HEK293 (cell line): ENCODE measurements at regions not wholly inside any gene's neighbourhood (a gene's known extent, or its start where the extent isn't known, plus 50 kb on each side); places are given as distances from the start of the nearest gene placed in this dataset.
"Not testable (repeated sequence)": the region's sequence is repeated elsewhere in the genome, so short reads cannot be mapped to it uniquely, and the experiment has no call there.

ENCODE experiments used
- CTCF ChIA-PET: fragments of 350-600 bp; formaldehyde crosslinking; extraction: SDS; loops from one replicate; lab custom pipeline; 2021; ENCODE audit warnings: antibody characterized with exemption; lab: Yijun Ruan, JAX
- POLR2A ChIA-PET: fragments of 300-600 bp; formaldehyde crosslinking; extraction: SDS; loops from one replicate; lab custom pipeline; 2020; ENCODE audit warnings: antibody characterized with exemption, inconsistent platforms; lab: Yijun Ruan, JAX
- H3K27ac ChIP-seq: fragments of 200-500 bp; sonication (Bioruptor generic); 2 replicates; pipeline ENCODE4 v1.5.1; 2014; ENCODE audit warnings: low read depth, low read length, control low read depth, inconsistent platforms; ENCODE audit errors: extremely low read depth
- H3K36me3 ChIP-seq, 2 experiments: fragments of 200-500 bp in 1 of 2; sonication (Bioruptor generic) in 1 of 2; 1 replicate in 1 of 2; 2 replicates in 1 of 2; pipeline ENCODE4 v1.5.1; 2014 to 2017; ENCODE audit warnings: inconsistent platforms in 2 of 2, low read length in 2 of 2; ENCODE audit not compliant: control insufficient read depth in 2 of 2, insufficient read depth in 1 of 2
- H3K4me1 ChIP-seq: fragments of 200-500 bp; sonication (Bioruptor generic); 2 replicates; pipeline ENCODE4 v1.5.1; 2014; ENCODE audit warnings: mild to moderate bottlenecking, low read length, inconsistent platforms; ENCODE audit not compliant: control insufficient read depth, insufficient read depth
- H3K4me3 ChIP-seq: 2 replicates; pipeline ENCODE4 v1.5.1; 2011; ENCODE audit warnings: low read depth, mild to moderate bottlenecking, control low read depth, low read length, moderate library complexity
- H3K9me3 ChIP-seq: fragments of 200-500 bp; sonication (Bioruptor generic); 2 replicates; pipeline ENCODE4 v1.5.1; 2014; ENCODE audit warnings: low read depth, low read length, inconsistent platforms; ENCODE audit not compliant: control insufficient read depth, insufficient read depth
- HOXC10 ChIP-seq: sonication (generic); formaldehyde crosslinking; IDR thresholded peaks from 2 replicates; pipeline ENCODE4 v1.8.1; 2023; ENCODE audit warnings: mild to moderate bottlenecking, missing genetic modification reagents
- HOXD13 ChIP-seq: sonication (generic); formaldehyde crosslinking; IDR thresholded peaks from 2 replicates; pipeline ENCODE4 v1.8.0; 2022; ENCODE audit warnings: missing genetic modification reagents, borderline replicate concordance
- KLF8 ChIP-seq: fragments of 450-650 bp; formaldehyde crosslinking; IDR thresholded peaks from 2 replicates; pipeline ENCODE4 v1.5.1; 2016; ENCODE audit warnings: missing biosample characterization, missing genetic modification characterization
- MEIS1 ChIP-seq: sonication (generic); formaldehyde crosslinking; IDR thresholded peaks from 2 replicates; pipeline ENCODE4 v1.8.1; 2022; ENCODE audit warnings: missing genetic modification reagents, mild to moderate bottlenecking, borderline replicate concordance
- ZFHX2 ChIP-seq: fragments of 450-650 bp; formaldehyde crosslinking; conservative IDR thresholded peaks from 2 replicates; pipeline ENCODE4 v1.5.1; 2016; ENCODE audit warnings: missing biosample characterization, missing genetic modification characterization
- ZFP41 ChIP-seq: fragments of 450-650 bp; formaldehyde crosslinking; IDR thresholded peaks from 2 replicates; pipeline ENCODE4 v1.5.1; 2016; ENCODE audit warnings: missing biosample characterization, missing genetic modification characterization, borderline replicate concordance
- ZIC2 ChIP-seq: fragments of 450-650 bp; formaldehyde crosslinking; IDR thresholded peaks from 2 replicates; pipeline ENCODE4 v1.5.1; 2016; ENCODE audit warnings: missing biosample characterization, missing genetic modification characterization
- ZNF292 ChIP-seq: fragments of 450-650 bp; formaldehyde crosslinking; IDR thresholded peaks from 2 replicates; pipeline ENCODE4 v1.5.1; 2016; ENCODE audit warnings: low read depth, missing biosample characterization, missing genetic modification characterization, borderline replicate concordance
- ZNF510 ChIP-seq: fragments of 450-650 bp; formaldehyde crosslinking; IDR thresholded peaks from 2 replicates; pipeline ENCODE4 v1.5.1; 2018; ENCODE audit warnings: mild to moderate bottlenecking, missing genetic modification characterization, missing biosample characterization; ENCODE audit not compliant: insufficient replicate concordance
- ZNF664 ChIP-seq: fragments of 450-650 bp; formaldehyde crosslinking; IDR thresholded peaks from 2 replicates; pipeline ENCODE4 v1.5.1; 2016; ENCODE audit warnings: missing biosample characterization, missing genetic modification characterization
- ZNF747 ChIP-seq: fragments of 450-650 bp; formaldehyde crosslinking; IDR thresholded peaks from 2 replicates; pipeline ENCODE4 v1.5.1; 2016; ENCODE audit warnings: missing biosample characterization, missing genetic modification characterization
- TF ChIP-seq, protein P1 (sequence below): fragments of 450-650 bp; formaldehyde crosslinking; IDR thresholded peaks from 2 replicates; pipeline ENCODE4 v1.5.1; 2016; ENCODE audit warnings: missing biosample characterization, missing genetic modification characterization
- TF ChIP-seq, protein P2 (sequence below): fragments of 450-650 bp; formaldehyde crosslinking; IDR thresholded peaks from 2 replicates; pipeline ENCODE4 v1.5.1; 2016; ENCODE audit warnings: missing biosample characterization, missing genetic modification characterization
- TF ChIP-seq, protein P3 (sequence below): fragments of 450-650 bp; formaldehyde crosslinking; IDR thresholded peaks from 2 replicates; pipeline ENCODE4 v1.5.1; 2016; ENCODE audit warnings: missing biosample characterization, missing genetic modification characterization
- TF ChIP-seq, protein P4 (sequence below): fragments of 450-650 bp; formaldehyde crosslinking; IDR thresholded peaks from 2 replicates; pipeline ENCODE4 v1.5.1; 2016; ENCODE audit warnings: missing biosample characterization, missing genetic modification characterization

DNA sequence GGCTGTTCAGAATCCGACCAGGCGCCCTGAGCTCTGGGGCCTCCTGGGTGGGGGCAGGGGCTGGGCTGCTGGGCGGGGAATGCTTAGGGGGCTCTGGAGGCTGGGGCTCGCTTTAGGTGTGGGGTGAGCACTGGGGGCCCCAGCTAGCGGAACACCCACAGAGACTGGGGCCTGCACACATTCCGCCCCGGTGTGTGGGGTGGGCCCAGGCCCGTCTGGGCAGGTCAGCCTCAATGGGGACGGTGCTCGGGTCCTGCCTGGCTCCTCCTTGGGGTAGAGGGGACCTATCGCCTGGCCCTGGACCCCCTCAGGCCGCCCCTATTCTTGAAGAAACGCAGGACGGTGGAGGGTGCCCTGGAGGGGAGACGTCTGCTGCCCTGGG, 364.8 kb downstream of the TMEM121 start (continued):
- TF ChIP-seq, protein P1, sequence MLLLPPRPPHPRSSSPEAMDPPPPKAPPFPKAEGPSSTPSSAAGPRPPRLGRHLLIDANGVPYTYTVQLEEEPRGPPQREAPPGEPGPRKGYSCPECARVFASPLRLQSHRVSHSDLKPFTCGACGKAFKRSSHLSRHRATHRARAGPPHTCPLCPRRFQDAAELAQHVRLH: no peak
- TF ChIP-seq ZNF510: no peak
- no peak for TF ChIP-seq ZNF664 (tag by site-specific recombination)
- no peak for TF ChIP-seq ZFP41
- TF ChIP-seq ZNF292 (tag by site-specific recombination): no peak
- no peak for TF ChIP-seq MEIS1 (CRISPR knock-in tag)
- TF ChIP-seq, protein P2, sequence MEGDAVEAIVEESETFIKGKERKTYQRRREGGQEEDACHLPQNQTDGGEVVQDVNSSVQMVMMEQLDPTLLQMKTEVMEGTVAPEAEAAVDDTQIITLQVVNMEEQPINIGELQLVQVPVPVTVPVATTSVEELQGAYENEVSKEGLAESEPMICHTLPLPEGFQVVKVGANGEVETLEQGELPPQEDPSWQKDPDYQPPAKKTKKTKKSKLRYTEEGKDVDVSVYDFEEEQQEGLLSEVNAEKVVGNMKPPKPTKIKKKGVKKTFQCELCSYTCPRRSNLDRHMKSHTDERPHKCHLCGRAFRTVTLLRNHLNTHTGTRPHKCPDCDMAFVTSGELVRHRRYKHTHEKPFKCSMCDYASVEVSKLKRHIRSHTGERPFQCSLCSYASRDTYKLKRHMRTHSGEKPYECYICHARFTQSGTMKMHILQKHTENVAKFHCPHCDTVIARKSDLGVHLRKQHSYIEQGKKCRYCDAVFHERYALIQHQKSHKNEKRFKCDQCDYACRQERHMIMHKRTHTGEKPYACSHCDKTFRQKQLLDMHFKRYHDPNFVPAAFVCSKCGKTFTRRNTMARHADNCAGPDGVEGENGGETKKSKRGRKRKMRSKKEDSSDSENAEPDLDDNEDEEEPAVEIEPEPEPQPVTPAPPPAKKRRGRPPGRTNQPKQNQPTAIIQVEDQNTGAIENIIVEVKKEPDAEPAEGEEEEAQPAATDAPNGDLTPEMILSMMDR (tag by site-specific recombination): no peak
- no peak for TF ChIP-seq HOXC10 (CRISPR knock-in tag)
- no peak for TF ChIP-seq ZNF747 (tag by site-specific recombination)

DNA sequence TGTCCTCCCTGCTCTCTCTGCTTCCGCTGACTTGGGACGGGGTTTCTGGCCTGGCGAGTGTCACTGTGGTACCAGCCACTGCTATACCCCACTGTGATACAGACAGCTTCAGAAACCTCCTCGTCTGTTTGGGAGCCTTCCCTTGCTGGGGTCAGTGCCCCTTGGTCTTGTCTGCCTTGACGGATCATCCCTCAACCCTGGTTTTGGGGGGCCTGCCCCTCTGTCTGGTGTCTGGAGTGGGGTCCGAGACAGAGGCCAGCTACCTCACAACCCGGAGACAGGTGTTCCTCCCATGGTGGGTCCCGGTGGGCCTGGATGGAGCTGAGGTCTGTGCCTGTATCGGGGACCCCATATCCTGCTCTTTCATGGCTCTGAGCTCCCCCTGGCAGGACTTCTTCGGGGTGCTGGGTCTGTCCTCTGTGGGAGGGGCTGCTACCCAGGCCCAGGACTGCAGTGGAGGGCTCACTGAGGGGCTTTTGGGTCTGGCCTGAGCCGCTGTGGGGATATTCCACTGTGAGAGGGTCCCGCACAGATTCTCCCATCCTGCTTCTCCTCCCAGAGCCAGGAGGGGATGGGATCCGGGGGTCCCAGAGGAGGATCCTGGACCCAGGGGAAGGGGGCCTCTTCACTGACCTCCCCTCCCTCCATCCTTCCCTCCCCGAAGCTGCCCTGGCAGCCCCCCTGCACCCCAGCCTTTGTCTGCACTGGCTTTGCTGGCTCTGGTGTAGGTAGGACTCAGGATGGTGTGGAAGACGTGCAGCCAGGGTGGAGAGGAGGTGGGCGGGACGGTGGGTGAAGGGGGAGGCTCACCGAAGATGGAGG, 365.5 kb downstream of the TMEM121 start:
- Histone ChIP-seq H3K9me3 (no peaks in the 10 kb centered on the region), H3K4me1 (no peaks in the 10 kb centered on the region), H3K27ac (no peak overlapping the region), H3K4me3 (no peak overlapping the region), H3K36me3 (no peaks in the 10 kb centered on the region)
- ChIA-PET CTCF (interaction anchor here (0.6 kb wide), 1 partner anchor 87 kb away, joined by 4 read pairs; no protein-coding TSS in a partner anchor), POLR2A (no interaction called here)
- TF ChIP-seq ZFHX2 (tag by site-specific recombination) (0 out of 2 replicates have a peak, but pooled peaks have one; percentile 36), ZFP41 (no peak), KLF8 (tag by site-specific recombination) (no peak), HOXD13 (no peak)
- TF ChIP-seq, protein P3, sequence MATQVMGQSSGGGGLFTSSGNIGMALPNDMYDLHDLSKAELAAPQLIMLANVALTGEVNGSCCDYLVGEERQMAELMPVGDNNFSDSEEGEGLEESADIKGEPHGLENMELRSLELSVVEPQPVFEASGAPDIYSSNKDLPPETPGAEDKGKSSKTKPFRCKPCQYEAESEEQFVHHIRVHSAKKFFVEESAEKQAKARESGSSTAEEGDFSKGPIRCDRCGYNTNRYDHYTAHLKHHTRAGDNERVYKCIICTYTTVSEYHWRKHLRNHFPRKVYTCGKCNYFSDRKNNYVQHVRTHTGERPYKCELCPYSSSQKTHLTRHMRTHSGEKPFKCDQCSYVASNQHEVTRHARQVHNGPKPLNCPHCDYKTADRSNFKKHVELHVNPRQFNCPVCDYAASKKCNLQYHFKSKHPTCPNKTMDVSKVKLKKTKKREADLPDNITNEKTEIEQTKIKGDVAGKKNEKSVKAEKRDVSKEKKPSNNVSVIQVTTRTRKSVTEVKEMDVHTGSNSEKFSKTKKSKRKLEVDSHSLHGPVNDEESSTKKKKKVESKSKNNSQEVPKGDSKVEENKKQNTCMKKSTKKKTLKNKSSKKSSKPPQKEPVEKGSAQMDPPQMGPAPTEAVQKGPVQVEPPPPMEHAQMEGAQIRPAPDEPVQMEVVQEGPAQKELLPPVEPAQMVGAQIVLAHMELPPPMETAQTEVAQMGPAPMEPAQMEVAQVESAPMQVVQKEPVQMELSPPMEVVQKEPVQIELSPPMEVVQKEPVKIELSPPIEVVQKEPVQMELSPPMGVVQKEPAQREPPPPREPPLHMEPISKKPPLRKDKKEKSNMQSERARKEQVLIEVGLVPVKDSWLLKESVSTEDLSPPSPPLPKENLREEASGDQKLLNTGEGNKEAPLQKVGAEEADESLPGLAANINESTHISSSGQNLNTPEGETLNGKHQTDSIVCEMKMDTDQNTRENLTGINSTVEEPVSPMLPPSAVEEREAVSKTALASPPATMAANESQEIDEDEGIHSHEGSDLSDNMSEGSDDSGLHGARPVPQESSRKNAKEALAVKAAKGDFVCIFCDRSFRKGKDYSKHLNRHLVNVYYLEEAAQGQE (tag by site-specific recombination): no peak
- TF ChIP-seq, protein P4, sequence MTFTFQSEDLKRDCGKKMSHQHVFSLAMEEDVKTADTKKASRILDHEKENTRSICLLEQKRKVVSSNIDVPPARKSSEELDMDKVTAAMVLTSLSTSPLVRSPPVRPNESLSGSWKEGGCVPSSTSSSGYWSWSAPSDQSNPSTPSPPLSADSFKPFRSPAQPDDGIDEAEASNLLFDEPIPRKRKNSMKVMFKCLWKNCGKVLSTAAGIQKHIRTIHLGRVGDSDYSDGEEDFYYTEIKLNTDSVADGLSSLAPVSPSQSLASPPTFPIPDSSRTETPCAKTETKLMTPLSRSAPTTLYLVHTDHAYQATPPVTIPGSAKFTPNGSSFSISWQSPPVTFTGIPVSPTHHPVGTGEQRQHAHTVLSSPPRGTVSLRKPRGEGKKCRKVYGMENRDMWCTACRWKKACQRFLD (tag by site-specific recombination): no peak

DNA sequence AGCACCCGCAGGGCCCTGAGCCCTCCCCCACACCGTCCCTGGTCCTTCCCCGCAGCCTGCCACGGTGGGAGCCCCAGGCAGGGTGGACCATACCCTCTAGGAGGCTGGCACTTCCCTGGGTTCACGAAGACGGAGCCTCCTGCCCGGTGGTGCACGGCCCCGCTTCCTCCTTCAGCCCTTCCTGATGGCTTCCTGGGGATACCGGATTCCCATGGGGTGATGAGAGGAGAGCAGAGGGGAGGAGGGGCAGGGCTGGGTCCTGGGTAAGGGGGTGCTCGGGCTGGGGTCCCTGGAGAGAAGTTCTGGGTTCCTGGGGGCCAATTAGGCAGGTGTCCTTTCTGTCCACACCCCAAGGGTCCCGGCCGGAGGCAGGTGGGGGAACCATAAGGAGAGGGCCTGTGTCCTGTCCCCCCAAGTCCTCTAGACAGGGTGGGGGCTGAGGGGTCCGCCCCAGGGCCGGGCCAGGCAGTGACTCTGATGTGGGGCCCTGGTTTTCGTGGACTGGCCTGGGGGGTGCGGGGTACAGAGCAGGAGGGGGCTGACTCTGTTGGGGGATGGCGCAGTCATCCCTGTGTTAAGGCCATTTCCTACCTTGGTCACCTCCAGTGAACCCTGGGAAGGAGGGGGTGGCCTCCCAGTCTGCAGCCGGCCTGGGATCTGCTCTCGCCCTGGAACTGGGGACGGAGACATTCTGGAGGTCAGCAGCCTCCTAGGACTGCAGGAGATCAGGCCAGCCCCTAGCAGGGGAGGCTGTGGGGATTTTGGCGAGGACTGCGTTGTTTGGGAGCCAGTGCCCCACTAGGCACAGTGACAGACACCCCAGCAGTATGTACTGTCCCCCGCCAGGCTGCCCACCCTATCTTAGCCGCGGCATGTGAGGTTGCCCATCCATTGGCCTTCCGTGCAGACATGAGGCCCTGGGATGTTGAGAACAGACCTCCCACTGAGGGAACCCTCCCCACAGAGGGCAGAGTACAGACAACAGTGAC, 366.4 kb downstream of the TMEM121 start:
- H3K4me3 ChIP-seq, H3K9me3 ChIP-seq, CTCF ChIA-PET, H3K4me1 ChIP-seq, H3K36me3 ChIP-seq, POLR2A ChIA-PET, H3K27ac ChIP-seq: not testable (repeated sequence)
- TF ChIP-seq ZIC2 (tag by site-specific recombination): 0 out of 2 replicates have a peak, but pooled peaks have one; percentile 17

DNA sequence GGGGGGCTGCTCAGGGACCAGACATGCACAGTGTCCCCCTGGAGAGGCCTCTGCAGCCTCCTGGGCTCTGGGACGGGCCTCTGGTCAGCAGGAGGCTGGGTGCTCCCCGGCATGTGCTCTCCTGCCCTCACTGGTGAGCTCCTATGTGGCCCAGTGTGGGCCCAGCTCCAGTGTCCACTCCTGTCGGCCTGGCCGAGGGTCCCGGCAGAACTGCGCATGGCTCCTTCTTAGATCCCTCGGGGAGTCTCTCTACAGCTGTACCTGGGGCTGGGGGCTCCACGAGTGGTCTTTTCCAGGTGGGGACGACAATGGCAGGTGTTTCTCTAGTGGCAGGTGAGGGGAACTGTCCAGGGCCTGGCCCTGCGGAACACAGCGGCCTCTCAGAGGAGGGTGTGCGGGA, 367.3 kb downstream of the TMEM121 start:
- H3K4me1 ChIP-seq, H3K27ac ChIP-seq, POLR2A ChIA-PET, CTCF ChIA-PET, H3K4me3 ChIP-seq, H3K9me3 ChIP-seq, H3K36me3 ChIP-seq: not testable (repeated sequence)
